ENCODE measurements at regions not wholly inside any gene's neighbourhood (a gene's known extent, or its start where the extent isn't known, plus 50 kb on each side); places are given as distances from the start of the nearest gene placed in this dataset.

DNA sequence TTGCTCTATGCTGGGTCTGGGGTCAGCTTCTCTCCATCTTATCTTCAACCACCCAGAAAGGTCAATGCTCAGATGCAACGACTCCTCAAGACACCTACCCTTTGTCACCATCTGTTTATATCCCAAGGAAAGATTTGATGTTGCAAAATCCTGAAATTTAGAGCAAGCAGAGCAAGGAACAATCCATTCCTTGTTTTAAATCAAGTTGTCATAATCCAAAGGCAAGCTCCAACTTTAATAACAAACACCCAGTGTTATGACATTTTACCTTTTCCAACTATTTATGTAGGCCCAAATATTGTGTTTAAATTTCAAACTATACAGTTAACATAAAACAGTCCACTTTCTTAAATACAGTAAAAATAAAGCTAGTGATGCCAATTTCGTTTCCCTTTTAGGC lies 116.5 kb upstream of the LRIG1 start:
- Histone ChIP-seq H3K9ac (replicated peaks; ENCODE audit: extremely low read depth, insufficient read depth, low read length) (no peak overlapping the region), H3K4me2 (ENCODE audit: insufficient read depth, low read length) (no peak overlapping the region)
- no peak for FAIRE-seq

DNA sequence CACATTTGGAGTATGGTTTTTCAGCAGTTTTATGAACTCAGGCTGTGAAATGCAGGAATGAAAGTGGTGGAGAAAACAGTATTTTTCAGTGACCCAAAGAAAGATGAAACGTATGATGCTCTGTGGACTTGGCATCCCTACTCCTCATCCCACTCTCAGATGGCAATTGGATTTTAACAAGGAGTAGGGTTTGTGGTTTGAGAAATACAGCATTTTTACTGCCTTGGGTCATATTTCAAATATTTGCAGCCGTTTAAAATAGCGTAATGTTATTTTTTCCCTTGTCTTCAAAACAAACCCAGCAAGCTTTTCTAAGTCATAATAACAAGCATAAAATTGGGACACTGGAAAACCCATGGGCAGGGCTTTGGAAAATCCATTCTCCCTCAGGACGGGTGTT lies 117.2 kb upstream of the LRIG1 start:
- no peaks in the 10 kb centered on the region for H3K9me3 ChIP-seq (replicated peaks; ENCODE audit: control insufficient read depth, insufficient read depth, low read length)
- H3K4me1 ChIP-seq (ENCODE audit: control insufficient read depth, extremely low read depth, insufficient read depth, low read length), result no peaks in the 10 kb centered on the region
- TF ChIP-seq FOS (IDR thresholded peaks at IDR 0.05; ENCODE audit: borderline replicate concordance, insufficient read depth, low read length) (no peak), EZH2 (IDR thresholded peaks at IDR 0.05; ENCODE audit: borderline replicate concordance, low read depth, low read length, severe bottlenecking) (no peak), MAX (IDR thresholded peaks at IDR 0.05; ENCODE audit: insufficient read depth, insufficient read length) (no peak), CTCF (IDR thresholded peaks at IDR 0.05; ENCODE audit: extremely low read depth in 1 of 2, insufficient read depth in 1 of 2, low read depth in 1 of 2, low read length in 2 of 2) (no peak), GATA2 (IDR thresholded peaks at IDR 0.05; ENCODE audit: insufficient read depth, insufficient read length, low read depth, low read length) (no peak), POLR2AphosphoS5 (IDR thresholded peaks at IDR 0.05; ENCODE audit: insufficient read depth, low read depth, low read length) (no peak), POLR2A (IDR thresholded peaks at IDR 0.05; ENCODE audit: low read depth, low read length) (no peak), JUN (IDR thresholded peaks at IDR 0.05; ENCODE audit: borderline replicate concordance, insufficient read depth, insufficient read length, low read depth) (no peak)
- no peak overlapping the region for H2AFZ ChIP-seq (ENCODE audit: low read depth, low read length)
- H3K27ac ChIP-seq (ENCODE audit: insufficient read depth, low read depth, low read length), result no peak overlapping the region
- no peaks in the 10 kb centered on the region for H3K36me3 ChIP-seq (ENCODE audit: control insufficient read depth in 2 of 2, extremely low read depth in 1 of 2, insufficient read depth in 2 of 2, low read length in 2 of 2)
- BruUV-seq (replicated peaks), result no TSS peak
- DNase-seq (ENCODE audit: low read depth, low spot score) (no peak), FAIRE-seq (no peak)
- CTCF ChIA-PET, result interaction anchor here (1.3 kb wide), 1 partner anchor 204 kb away, joined by 3 read pairs; no protein-coding TSS in a partner anchor
- intact Hi-C loops (cut with micrococcal nuclease), result no loop called here
- dilution Hi-C loops (cut with MboI; ENCODE audit: extremely low pct_ligation_motif_present, low sequenced_read_pairs), result no loop called here
- H3K4me2 ChIP-seq (ENCODE audit: insufficient read depth, low read length), result no peak overlapping the region
- no peaks in the 10 kb centered on the region for H3K27me3 ChIP-seq (ENCODE audit: control insufficient read depth in 2 of 2, insufficient read depth in 2 of 2, low read length in 2 of 2)
- POLR2A ChIA-PET, result no interaction called here
- H3K9ac ChIP-seq (replicated peaks; ENCODE audit: extremely low read depth, insufficient read depth, low read length), result no peak overlapping the region
- no peaks in the 10 kb centered on the region for H3K79me2 ChIP-seq (ENCODE audit: control insufficient read depth, insufficient read depth, low read length)
- no peaks in the 10 kb centered on the region for H4K20me1 ChIP-seq (replicated peaks; ENCODE audit: control insufficient read depth, extremely low read depth, insufficient read depth, low read length)
- no peaks in the 10 kb centered on the region for H3K9me1 ChIP-seq (replicated peaks; ENCODE audit: control insufficient read depth, extremely low read depth, insufficient read depth, low read length)
- H3K4me3 ChIP-seq (replicated peaks in 1 of 3; ENCODE audit: insufficient read depth in 1 of 3, low read depth in 1 of 3, low read length in 3 of 3), result no peak overlapping the region

More for the DNA sequence above, 116.5 kb upstream of the LRIG1 start:
- no peaks in the 10 kb centered on the region for H3K79me2 ChIP-seq (ENCODE audit: control insufficient read depth, insufficient read depth, low read length)
- no peak overlapping the region for H3K27ac ChIP-seq (ENCODE audit: insufficient read depth, low read depth, low read length)
- H3K4me1 ChIP-seq (ENCODE audit: control insufficient read depth, extremely low read depth, insufficient read depth, low read length), result no peaks in the 10 kb centered on the region
- DNase-seq (ENCODE audit: low read depth, low spot score), result no peak
- intact Hi-C loops (cut with micrococcal nuclease), result no loop called here
- POLR2A ChIA-PET, result no interaction called here
- no TSS peak for BruUV-seq (replicated peaks)
- H4K20me1 ChIP-seq (replicated peaks; ENCODE audit: control insufficient read depth, extremely low read depth, insufficient read depth, low read length), result no peaks in the 10 kb centered on the region
- no peaks in the 10 kb centered on the region for H3K9me1 ChIP-seq (replicated peaks; ENCODE audit: control insufficient read depth, extremely low read depth, insufficient read depth, low read length)
- H3K4me3 ChIP-seq (replicated peaks in 1 of 3; ENCODE audit: insufficient read depth in 1 of 3, low read depth in 1 of 3, low read length in 3 of 3), result no peak overlapping the region
- no peak for TF ChIP-seq MYC (IDR thresholded peaks at IDR 0.05; ENCODE audit: low read depth, low read length)
- TF ChIP-seq FOS (IDR thresholded peaks at IDR 0.05; ENCODE audit: borderline replicate concordance, insufficient read depth, low read length), result no peak
- H3K9me3 ChIP-seq (replicated peaks; ENCODE audit: control insufficient read depth, insufficient read depth, low read length), result no peaks in the 10 kb centered on the region
- dilution Hi-C loops (cut with MboI; ENCODE audit: extremely low pct_ligation_motif_present, low sequenced_read_pairs), result no loop called here
- H3K36me3 ChIP-seq (ENCODE audit: control insufficient read depth in 2 of 2, extremely low read depth in 1 of 2, insufficient read depth in 2 of 2, low read length in 2 of 2), result no peaks in the 10 kb centered on the region
- CTCF ChIA-PET, result no interaction called here
- no peak overlapping the region for H2AFZ ChIP-seq (ENCODE audit: low read depth, low read length)
- H3K27me3 ChIP-seq (ENCODE audit: control insufficient read depth in 2 of 2, insufficient read depth in 2 of 2, low read length in 2 of 2), result no peaks in the 10 kb centered on the region

Measured in endothelial cell of umbilical vein (primary cell).